B cell (primary cell): ENCODE measurements at regions not wholly inside any gene's neighbourhood (a gene's known extent, or its start where the extent isn't known, plus 50 kb on each side); places are given as distances from the start of the nearest gene placed in this dataset.

Experiments
- ATAC-seq: fragments of 200-7000 bp; cut with Tn5 transposase; one replicate; pipeline ENCODE4 v1.10.0; 2021; ENCODE audit warnings: low read depth, mild to moderate bottlenecking, moderate number of reproducible peaks, moderate library complexity
- CTCF ChIA-PET: fragments of 350-600 bp; sonication (Branson Sonifier 250); formaldehyde crosslinking; loops from one replicate; lab custom pipeline; 2021; ENCODE audit warnings: antibody characterized with exemption, inconsistent platforms; lab: Charles Lee
- POLR2A ChIA-PET: fragments of 350-600 bp; sonication (Branson Sonifier 250); formaldehyde crosslinking; loops from one replicate; lab custom pipeline; 2021; ENCODE audit warnings: antibody characterized with exemption; lab: Charles Lee
- DNase-seq: peaks from one replicate; pipeline ENCODE4 v3.0.0; 2013
- H2AFZ ChIP-seq: 2 replicates; pipeline ENCODE4 v1.6.1; 2012; ENCODE audit warnings: mild to moderate bottlenecking, low read depth, low read length; ENCODE audit not compliant: insufficient read depth, poor library complexity, severe bottlenecking
- H3K27ac ChIP-seq, 2 donors: 1 replicate in 1 of 2; 2 replicates in 1 of 2; pipeline ENCODE4 v1.5.1; 2012 to 2013; ENCODE audit warnings: low read length in 2 of 2, mild to moderate bottlenecking in 2 of 2, moderate library complexity in 1 of 2
- H3K27me3 ChIP-seq, 4 experiments: fragments of 200-600 bp in 1 of 4; sonication (generic) in 1 of 4; replicated peaks in 1 of 4; 1 replicate in 2 of 4; 2 replicates in 2 of 4; pipeline versions ENCODE4 v1.6.1 to v1.7.0; 2013 to 2016; ENCODE audit warnings: low read length in 3 of 4, mild to moderate bottlenecking in 2 of 4, mixed read lengths in 1 of 4, moderate library complexity in 1 of 4; ENCODE audit not compliant: insufficient read depth in 4 of 4, control insufficient read depth in 3 of 4; ENCODE audit errors: control extremely low read depth in 1 of 4
- H3K36me3 ChIP-seq, 2 experiments: replicated peaks in 1 of 2; 1 replicate in 1 of 2; 2 replicates in 1 of 2; pipeline versions ENCODE4 v1.6.1 to v1.7.1; 2013; ENCODE audit warnings: low read length in 1 of 2; ENCODE audit not compliant: insufficient read depth in 2 of 2, control insufficient read depth in 1 of 2; ENCODE audit errors: control extremely low read depth in 1 of 2, extremely low read depth in 1 of 2
- H3K4me1 ChIP-seq, 2 donors: fragments of 200-600 bp in 1 of 2; sonication (generic) in 1 of 2; 1 replicate in 1 of 2; 2 replicates in 1 of 2; pipeline versions ENCODE4 v1.5.1 to v1.6.1; 2013 to 2017; ENCODE audit warnings: low read length in 2 of 2; ENCODE audit not compliant: control insufficient read depth in 2 of 2, insufficient read depth in 2 of 2
- H3K4me2 ChIP-seq: replicated peaks from 2 replicates; pipeline ENCODE3; 2012; ENCODE audit warnings: mild to moderate bottlenecking, low read depth, low read length; ENCODE audit not compliant: poor library complexity, severe bottlenecking
- H3K4me3 ChIP-seq, 5 experiments: fragments of 200-600 bp in 1 of 5; sonication (generic) in 1 of 5; 1 replicate in 3 of 5; 2 replicates in 2 of 5; pipeline versions ENCODE4 v1.5.1 to v1.7.0; 2011 to 2016; ENCODE audit warnings: low read length in 4 of 5, mild to moderate bottlenecking in 4 of 5, low read depth in 2 of 5, control low read depth in 1 of 5, moderate library complexity in 1 of 5; ENCODE audit not compliant: insufficient read depth in 1 of 5; ENCODE audit errors: control extremely low read depth in 1 of 5, extremely low read depth in 1 of 5
- H3K79me2 ChIP-seq: fragments of 200-600 bp; sonication (generic); one replicate; pipeline ENCODE4 v1.6.0; 2016; ENCODE audit warnings: low read length; ENCODE audit not compliant: control insufficient read depth, insufficient read depth
- H3K9ac ChIP-seq: fragments of 200-600 bp; sonication (generic); 2 replicates; pipeline ENCODE4 v1.6.1; 2017; ENCODE audit warnings: mild to moderate bottlenecking, low read length, moderate library complexity
- H3K9me3 ChIP-seq, 3 donors: one replicate each; pipeline versions ENCODE4 v1.6.1 to v1.7.1; 2013; ENCODE audit warnings: low read length in 2 of 3; ENCODE audit not compliant: control insufficient read depth in 2 of 3, insufficient read depth in 1 of 3; ENCODE audit errors: control extremely low read depth in 1 of 3
- H4K20me1 ChIP-seq: 2 replicates; pipeline ENCODE4 v1.6.0; 2012; ENCODE audit warnings: mild to moderate bottlenecking, low read length; ENCODE audit not compliant: insufficient read depth, control insufficient read depth, poor library complexity, severe bottlenecking
- H3K27ac Mint-ChIP-seq: one replicate; pipeline ENCODE4 v1.8.0; 2021; ENCODE audit warnings: mixed read lengths
- H3K27me3 Mint-ChIP-seq: one replicate; pipeline ENCODE4 v1.8.0; 2021; ENCODE audit warnings: mixed read lengths
- H3K4me1 Mint-ChIP-seq: one replicate; pipeline ENCODE4 v1.8.0; 2021; ENCODE audit warnings: mixed read lengths
- H3K4me3 Mint-ChIP-seq: one replicate; pipeline ENCODE4 v1.8.0; 2021; ENCODE audit warnings: mixed read lengths
- H3K9me3 Mint-ChIP-seq: one replicate; pipeline ENCODE4 v1.8.0; 2022; ENCODE audit warnings: mixed read lengths; ENCODE audit not compliant: insufficient read depth
- EZH2 ChIP-seq: IDR thresholded peaks from 2 replicates; pipeline ENCODE4 v1.6.1; 2012; ENCODE audit warnings: borderline replicate concordance, low read depth, mild to moderate bottlenecking, moderate library complexity, low read length; ENCODE audit not compliant: insufficient read depth, poor library complexity, severe bottlenecking
- WGBS: methylation state at CpG from one replicate; pipeline ENCODE4 v1.1.5; 2013; ENCODE audit warnings: missing lambda C conversion rate; ENCODE audit not compliant: insufficient coverage; 5-methylcytosine and 5-hydroxymethylcytosine counted together
- intact Hi-C: fragments of 100-400 bp; cut with micrococcal nuclease; formaldehyde crosslinking; loops from one replicate; pipeline ENCODE4 v1.10.0; 2022
- TF ChIP-seq, protein P1 (sequence below): fragments of 200-600 bp; IDR thresholded peaks from one replicate; pipeline ENCODE4 v1.8.0; 2022; ENCODE audit warnings: antibody characterized with exemption, mild to moderate bottlenecking

DNA sequence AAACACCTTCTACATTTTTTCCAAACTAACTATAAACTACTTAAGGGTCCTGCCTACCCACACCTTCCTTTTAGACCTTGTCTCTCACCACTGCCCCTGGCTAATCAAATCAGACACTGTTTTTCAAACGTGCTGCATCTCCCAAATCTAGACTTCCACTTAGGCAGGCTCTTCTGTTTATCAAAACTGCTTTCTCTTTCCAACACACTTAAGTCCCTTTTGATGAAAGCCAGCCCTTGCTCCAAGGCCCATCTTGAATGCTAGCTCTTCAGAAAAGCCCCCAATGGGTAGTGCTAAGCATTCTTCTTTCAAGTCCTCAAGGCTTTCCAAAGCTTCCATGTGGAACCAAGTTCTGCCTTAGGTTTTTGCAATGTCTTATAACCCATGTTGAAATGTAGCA is 888.3 kb downstream of the TUSC7 start:
- Histone ChIP-seq H3K36me3 (no peaks in the 10 kb centered on the region), H3K4me2 (no peak overlapping the region), H4K20me1 (no peaks in the 10 kb centered on the region), H3K4me1 (no peaks in the 10 kb centered on the region), H3K27me3 (no peaks in the 10 kb centered on the region), H3K27ac (no peak overlapping the region), H3K79me2 (no peaks in the 10 kb centered on the region), H3K9ac (no peak overlapping the region), H3K4me3 (no peak overlapping the region), H3K9me3 (peaks cover 0 to 2% (median 0%) of the 10 kb centered on the region in 3 donors), H2AFZ (no peak overlapping the region)
- no peaks in the 10 kb centered on the region for H3K9me3 Mint-ChIP-seq
- H3K4me3 Mint-ChIP-seq: no peak overlapping the region
- no peaks in the 10 kb centered on the region for H3K4me1 Mint-ChIP-seq
- no peaks in the 10 kb centered on the region for H3K27me3 Mint-ChIP-seq
- no peak for TF ChIP-seq EZH2
- TF ChIP-seq, protein P1, sequence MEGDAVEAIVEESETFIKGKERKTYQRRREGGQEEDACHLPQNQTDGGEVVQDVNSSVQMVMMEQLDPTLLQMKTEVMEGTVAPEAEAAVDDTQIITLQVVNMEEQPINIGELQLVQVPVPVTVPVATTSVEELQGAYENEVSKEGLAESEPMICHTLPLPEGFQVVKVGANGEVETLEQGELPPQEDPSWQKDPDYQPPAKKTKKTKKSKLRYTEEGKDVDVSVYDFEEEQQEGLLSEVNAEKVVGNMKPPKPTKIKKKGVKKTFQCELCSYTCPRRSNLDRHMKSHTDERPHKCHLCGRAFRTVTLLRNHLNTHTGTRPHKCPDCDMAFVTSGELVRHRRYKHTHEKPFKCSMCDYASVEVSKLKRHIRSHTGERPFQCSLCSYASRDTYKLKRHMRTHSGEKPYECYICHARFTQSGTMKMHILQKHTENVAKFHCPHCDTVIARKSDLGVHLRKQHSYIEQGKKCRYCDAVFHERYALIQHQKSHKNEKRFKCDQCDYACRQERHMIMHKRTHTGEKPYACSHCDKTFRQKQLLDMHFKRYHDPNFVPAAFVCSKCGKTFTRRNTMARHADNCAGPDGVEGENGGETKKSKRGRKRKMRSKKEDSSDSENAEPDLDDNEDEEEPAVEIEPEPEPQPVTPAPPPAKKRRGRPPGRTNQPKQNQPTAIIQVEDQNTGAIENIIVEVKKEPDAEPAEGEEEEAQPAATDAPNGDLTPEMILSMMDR: no peak
- WGBS: 50% methylated on average over 1 of the region's 1 CpG
- ChIA-PET POLR2A (no interaction called here), CTCF (no interaction called here)
- intact Hi-C loops: no loop called here
- H3K27ac Mint-ChIP-seq: no peak overlapping the region
- DNase-seq: no peak
- ATAC-seq: no peak

DNA sequence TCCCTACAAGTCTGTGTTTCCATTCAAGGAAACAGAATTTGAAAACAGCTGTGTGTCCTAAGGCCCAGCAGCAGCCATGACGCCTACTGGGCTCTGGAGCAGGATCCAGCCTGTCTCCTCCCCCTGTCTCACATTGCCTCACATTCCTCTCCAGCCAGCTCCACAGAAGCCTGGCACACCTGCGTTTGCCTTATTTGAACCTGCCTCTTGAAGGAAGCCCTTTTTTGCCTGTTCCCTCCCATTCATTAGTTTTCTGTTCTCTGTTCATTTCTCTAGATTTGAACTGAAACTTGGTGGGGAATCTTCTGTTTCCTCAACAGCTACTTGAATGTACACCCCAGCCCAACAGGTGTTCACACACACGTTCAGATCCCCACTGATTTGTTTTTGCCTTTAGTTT is 890.5 kb downstream of the TUSC7 start:
- Histone ChIP-seq H2AFZ (no peak overlapping the region), H3K79me2 (no peaks in the 10 kb centered on the region), H3K4me1 (no peaks in the 10 kb centered on the region), H3K4me3 (no peak overlapping the region), H3K4me2 (no peak overlapping the region), H3K9me3 (peaks cover 0 to 2% (median 0%) of the 10 kb centered on the region in 3 donors), H3K9ac (no peak overlapping the region), H4K20me1 (no peaks in the 10 kb centered on the region), H3K27ac (no peak overlapping the region), H3K27me3 (no peaks in the 10 kb centered on the region), H3K36me3 (no peaks in the 10 kb centered on the region)
- Mint-ChIP-seq H3K4me1 (no peaks in the 10 kb centered on the region), H3K9me3 (no peaks in the 10 kb centered on the region), H3K27ac (no peak overlapping the region), H3K27me3 (no peaks in the 10 kb centered on the region), H3K4me3 (no peak overlapping the region)
- DNase-seq (no peak), ATAC-seq (no peak)
- CTCF ChIA-PET: no interaction called here
- TF ChIP-seq, protein P1: no peak
- TF ChIP-seq EZH2: no peak
- 88% methylated on average over 2 of the region's 3 CpGs for WGBS
- POLR2A ChIA-PET: no interaction called here
- intact Hi-C loops: no loop called here
